ENCODE measurements at regions not wholly inside any gene's neighbourhood (a gene's known extent, or its start where the extent isn't known, plus 50 kb on each side); places are given as distances from the start of the nearest gene placed in this dataset.

DNA sequence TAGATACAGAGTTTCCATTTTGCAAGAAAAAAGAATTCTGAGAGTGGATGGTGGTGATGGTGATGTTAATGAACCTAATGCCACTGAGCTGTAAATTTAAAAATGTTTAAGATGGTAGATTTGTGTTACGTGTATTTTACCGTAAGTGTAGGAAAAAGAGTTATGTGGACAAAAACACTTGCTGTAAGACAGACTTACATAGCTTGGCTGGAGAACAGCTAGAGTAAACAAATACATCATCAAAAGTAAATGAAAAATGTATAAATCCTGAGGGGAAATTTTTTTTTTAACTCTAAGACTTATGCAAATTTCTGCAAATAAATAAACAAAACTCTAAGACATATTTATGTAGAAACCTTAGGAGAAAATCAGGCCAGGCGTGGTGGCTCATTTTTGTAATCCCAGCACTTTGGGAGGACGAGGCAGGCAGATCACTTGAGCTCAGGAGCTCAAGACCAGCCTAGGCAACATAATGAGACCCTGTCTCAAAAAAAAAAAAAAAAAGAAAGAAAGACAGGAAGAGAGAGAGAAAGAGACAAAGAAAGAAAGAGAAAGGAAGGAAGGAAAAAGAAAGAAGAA is 66.2 kb upstream of the CDK13 start:
- DNase-seq: no peak

DNA sequence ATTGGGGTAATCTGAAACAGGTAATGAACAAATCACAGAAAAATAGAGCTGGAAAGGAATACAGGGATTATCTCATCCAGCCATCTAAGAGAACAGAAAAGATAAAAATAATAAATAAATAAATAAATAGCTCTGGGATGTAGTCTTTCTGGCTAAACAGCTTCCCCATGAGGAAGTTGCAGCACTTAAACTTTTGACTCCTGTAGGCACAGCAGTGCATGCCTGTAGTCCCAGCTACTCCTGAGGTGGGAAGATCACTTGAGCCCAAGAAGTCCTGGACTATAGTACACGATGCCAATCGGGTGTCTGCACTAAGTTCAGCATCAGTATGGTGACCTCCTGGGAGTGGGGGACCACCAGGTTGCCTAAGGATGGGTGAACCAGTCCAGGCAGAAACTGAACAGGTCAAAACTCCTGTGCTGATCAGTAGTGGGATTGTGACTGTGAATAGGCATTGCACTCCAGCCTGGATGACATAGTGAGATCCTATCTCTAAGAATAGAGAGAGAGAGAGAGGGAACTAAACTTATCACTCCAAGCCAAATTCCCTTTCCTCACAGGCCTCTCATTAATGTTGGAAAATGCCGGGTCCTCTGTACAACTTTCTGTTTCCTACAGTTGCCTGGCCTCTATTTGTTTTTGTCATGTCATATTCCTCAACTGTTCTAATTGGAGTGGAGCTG is 61.7 kb upstream of the CDK13 start:
- no peak for DNase-seq

DNA sequence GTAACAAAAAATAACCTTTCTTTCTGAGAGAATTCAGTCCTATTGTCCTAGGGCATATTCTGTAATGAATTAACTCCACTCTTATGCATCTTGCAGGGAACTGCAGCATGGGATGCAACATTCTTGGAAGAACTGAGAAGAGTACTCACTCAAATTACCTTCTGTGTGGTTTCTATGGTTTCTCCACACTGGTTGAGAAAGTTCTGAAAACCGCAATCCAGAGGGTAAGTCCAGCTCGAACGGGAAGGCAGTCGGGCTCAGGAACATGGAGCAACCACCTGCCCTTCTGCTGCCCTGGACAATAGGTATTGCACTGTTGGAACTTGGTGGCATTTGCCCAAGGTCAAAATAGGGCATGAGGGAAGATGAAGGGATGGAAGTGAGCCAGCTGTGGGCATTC is 59.6 kb upstream of the CDK13 start:
- DNase-seq: no peak

DNA sequence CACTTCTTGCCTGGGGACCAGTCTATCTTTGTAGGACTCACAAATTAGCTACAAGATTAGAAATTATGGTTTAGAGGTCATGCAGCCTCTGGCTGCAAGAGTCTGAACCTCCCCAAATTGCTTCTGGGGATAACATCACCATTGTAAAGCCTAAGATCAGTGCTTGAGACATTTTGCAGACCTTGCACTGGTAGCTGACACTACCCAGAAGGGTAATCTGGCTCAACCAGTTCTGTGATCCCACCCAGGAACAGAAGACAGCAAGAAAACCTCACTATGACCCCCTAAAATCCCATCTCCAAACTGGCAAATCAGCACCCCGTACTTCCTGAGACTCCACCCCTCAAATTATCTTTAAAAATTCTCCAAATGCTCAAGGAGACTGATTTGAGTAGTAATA is 58.2 kb upstream of the CDK13 start:
- no peak for DNase-seq

DNA sequence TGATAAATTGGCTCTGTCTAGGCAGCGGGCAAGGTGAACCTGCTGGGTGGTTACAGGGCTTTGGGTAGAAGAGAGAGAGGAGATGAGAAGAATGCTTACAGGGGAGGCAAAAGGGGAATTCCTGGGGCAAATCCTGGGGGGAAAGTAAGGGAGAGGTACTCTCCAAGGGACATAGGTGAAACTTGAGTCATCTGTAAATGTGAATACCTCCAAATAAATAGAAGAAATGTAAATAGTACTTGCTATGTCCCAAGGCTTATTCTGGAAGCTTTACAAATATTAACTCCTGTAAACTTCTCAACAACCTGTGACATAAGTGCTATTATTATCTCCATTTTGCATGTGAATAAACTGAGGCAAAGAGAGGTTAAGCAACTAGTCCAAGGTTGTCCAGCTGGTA is 57.7 kb upstream of the CDK13 start:
- DNase-seq: no peak

GRCh38 chr7:39894904-39895303 is 55.2 kb upstream of the CDK13 start:
- no peak for DNase-seq

- no peak for DNase-seq
Observed at GRCh38 chr7:39896840-39897239, 53.2 kb upstream of the CDK13 start.

GRCh38 chr7:39898867-39899266 is 51.2 kb upstream of the CDK13 start:
- DNase-seq: no peak

All from anterior cingulate cortex (tissue), 58 donors.